ENCODE measurements at regions not wholly inside any gene's neighbourhood (a gene's known extent, or its start where the extent isn't known, plus 50 kb on each side); places are given as distances from the start of the nearest gene placed in this dataset.

DNA sequence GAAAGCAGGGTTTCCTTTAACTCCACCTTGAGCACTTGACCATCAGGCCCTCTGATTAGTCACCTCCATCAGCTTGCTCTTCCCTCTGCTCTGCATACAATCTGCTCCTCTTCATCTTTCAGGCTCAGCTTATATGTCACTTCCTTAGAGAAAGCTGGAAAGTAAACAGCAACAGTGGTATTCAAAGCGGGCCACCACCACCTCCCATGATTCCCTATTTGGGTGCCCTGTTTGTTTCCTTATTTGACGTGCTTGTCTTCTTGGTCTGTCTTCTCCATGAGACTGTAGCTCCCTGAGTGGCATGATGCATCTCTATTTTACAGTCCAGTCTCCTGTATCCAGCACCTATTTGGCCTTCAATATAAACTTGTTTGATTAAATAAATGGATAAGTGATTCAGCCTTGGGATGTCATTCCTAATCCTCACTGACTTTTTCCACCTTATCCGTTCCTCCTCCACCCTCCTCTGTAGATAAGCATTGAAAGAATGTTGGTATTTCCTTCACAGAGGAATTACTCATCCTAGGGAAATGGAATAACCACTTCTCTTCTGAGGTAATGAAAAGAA is 102.8 kb upstream of the SGK1 start:
- no peaks in the 10 kb centered on the region for H3K27me3 ChIP-seq (ENCODE audit: insufficient read depth, low read depth, severe bottlenecking)
- TF ChIP-seq CTCF (IDR thresholded peaks at IDR 0.05; ENCODE audit: low read depth, low read length), result no peak
- no peak overlapping the region for H3K27ac ChIP-seq
- no peaks in the 10 kb centered on the region for H3K9me3 ChIP-seq (ENCODE audit: severe bottlenecking)
- DNase-seq, result no peak
- no peak overlapping the region for H3K4me3 ChIP-seq (ENCODE audit: low read depth, low read length)
- no peaks in the 10 kb centered on the region for H3K36me3 ChIP-seq

DNA sequence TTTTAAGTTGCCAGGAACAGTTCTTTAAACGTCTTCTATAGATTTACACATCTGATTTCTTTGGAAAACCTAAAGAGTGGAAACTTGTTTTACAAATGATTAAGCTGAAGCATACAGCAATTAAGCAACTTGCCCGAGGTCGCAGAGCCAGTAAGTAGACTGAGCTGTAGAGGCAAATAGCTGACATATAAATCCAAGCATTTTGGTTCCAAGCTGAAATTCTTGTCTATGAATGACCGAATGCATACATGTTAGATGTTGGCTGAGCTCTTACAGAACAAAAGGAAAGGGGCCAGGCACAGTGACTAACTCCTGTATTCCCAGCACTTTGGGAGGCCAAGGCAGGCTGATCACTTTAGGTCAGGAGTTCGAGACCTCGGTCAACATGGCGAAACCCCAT is 101.8 kb upstream of the SGK1 start:
- no peaks in the 10 kb centered on the region for H3K36me3 ChIP-seq
- TF ChIP-seq CTCF (IDR thresholded peaks at IDR 0.05; ENCODE audit: low read depth, low read length), result no peak
- no peak overlapping the region for H3K27ac ChIP-seq
- no peaks in the 10 kb centered on the region for H3K27me3 ChIP-seq (ENCODE audit: insufficient read depth, low read depth, severe bottlenecking)
- no peak overlapping the region for H3K4me3 ChIP-seq (ENCODE audit: low read depth, low read length)
- no peak for DNase-seq
- H3K9me3 ChIP-seq (ENCODE audit: severe bottlenecking), result no peaks in the 10 kb centered on the region

DNA sequence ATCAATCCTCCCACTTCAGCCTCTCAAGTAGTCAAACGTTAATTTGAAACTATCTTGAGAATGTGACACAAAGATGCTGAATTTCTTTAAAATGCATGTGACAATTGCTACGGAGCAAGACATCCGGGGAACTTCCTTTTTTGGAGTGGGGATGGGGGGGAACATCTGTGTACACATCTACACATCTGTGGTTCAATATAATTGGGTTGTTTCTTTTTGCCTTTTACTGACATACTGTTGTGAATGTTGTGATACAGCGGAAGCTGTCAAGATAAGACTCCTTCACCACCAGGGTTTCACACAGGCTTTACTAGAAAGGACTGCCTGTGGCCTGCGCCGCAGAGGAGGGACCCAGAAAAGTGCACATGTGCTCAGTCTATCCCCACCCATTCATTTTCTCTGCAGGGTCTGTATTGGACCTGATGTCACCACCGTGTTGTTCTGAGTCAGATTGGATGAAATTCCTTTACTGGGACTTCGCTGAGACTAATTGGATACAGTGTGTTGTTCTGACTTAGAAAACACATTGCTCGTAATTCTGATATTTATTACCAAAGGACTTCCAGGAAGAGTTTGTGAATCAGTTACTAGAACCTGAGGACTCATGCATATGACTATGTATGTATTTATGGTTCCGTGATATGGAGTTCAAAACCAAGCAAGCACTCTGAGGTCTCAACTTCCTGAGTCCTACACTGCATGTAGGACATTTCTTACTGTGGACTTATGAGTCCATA is 98.7 kb upstream of the SGK1 start:
- no peak for TF ChIP-seq CTCF (IDR thresholded peaks at IDR 0.05; ENCODE audit: low read depth, low read length)
- DNase-seq, result no peak
- no peaks in the 10 kb centered on the region for H3K27me3 ChIP-seq (ENCODE audit: insufficient read depth, low read depth, severe bottlenecking)
- no peaks in the 10 kb centered on the region for H3K9me3 ChIP-seq (ENCODE audit: severe bottlenecking)
- H3K36me3 ChIP-seq, result no peaks in the 10 kb centered on the region
- H3K4me3 ChIP-seq (ENCODE audit: low read depth, low read length), result no peak overlapping the region
- H3K27ac ChIP-seq, result no peak overlapping the region

DNA sequence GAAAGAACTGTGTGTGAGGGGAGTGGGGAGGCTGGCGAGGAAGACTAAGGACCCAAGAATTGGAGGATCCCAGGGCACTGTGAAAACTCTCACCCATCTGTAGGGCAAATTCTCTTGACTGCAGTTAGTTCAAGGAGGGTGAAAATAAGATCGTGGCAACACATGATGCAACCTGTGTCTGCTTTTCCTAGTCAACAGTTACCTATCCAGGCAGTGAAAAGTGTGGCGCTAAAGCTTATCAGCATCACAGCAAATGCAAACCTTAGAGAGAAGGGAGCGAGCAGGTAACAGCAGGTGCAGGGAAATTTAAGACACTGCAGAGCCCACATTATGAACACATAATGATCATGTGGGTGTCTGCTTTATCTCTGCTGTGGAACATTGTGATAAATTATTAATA is 97.7 kb upstream of the SGK1 start:
- Histone ChIP-seq H3K4me3 (ENCODE audit: low read depth, low read length) (no peak overlapping the region), H3K27ac (no peak overlapping the region), H3K9me3 (ENCODE audit: severe bottlenecking) (no peaks in the 10 kb centered on the region), H3K27me3 (ENCODE audit: insufficient read depth, low read depth, severe bottlenecking) (no peaks in the 10 kb centered on the region), H3K36me3 (no peaks in the 10 kb centered on the region)
- TF ChIP-seq CTCF (IDR thresholded peaks at IDR 0.05; ENCODE audit: low read depth, low read length), result no peak
- no peak for DNase-seq

DNA sequence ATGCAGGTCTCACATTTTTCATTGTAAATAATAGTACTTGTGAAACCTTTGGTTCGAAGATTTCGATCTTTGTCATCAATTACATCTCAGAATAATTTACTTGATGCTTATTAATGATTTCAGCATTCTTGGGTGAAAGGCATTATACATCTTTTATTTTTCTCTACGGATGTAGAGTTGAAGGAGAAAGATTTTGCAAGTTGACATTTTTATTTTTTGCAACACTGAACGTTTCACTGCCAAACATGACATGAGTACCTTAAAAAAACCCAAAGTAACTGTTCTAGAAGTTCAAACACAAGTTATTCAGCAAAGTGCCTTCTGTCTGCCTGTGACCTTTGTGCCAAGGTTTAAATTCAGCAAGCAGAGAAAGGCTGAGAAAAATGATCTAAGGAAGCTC is 97.3 kb upstream of the SGK1 start:
- no peak for DNase-seq
- no peaks in the 10 kb centered on the region for H3K27me3 ChIP-seq (ENCODE audit: insufficient read depth, low read depth, severe bottlenecking)
- no peak for TF ChIP-seq CTCF (IDR thresholded peaks at IDR 0.05; ENCODE audit: low read depth, low read length)
- H3K36me3 ChIP-seq, result no peaks in the 10 kb centered on the region
- H3K27ac ChIP-seq, result no peak overlapping the region
- H3K4me3 ChIP-seq (ENCODE audit: low read depth, low read length), result no peak overlapping the region
- H3K9me3 ChIP-seq (ENCODE audit: severe bottlenecking), result no peaks in the 10 kb centered on the region

DNA sequence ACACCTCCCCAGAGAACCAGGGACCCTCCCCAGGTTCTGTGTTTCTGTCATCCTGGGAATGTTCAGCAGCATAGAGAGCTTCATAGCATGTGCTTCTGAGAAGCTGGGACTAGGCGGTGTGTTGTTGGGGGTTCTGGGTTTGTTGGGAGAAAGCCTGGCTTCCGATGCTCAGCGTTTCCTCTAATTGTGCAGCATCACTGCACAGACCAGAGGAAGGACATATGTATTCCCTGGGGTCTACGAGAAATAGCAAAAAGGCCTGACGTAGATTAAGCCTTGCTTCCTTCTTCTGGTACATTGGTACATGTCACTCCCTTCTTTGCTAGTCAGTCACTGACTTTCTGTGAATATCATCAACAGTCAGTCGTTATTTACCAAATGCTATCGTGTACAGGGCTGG is 96.9 kb upstream of the SGK1 start:
- TF ChIP-seq CTCF (IDR thresholded peaks at IDR 0.05; ENCODE audit: low read depth, low read length), result no peak
- Histone ChIP-seq H3K27me3 (ENCODE audit: insufficient read depth, low read depth, severe bottlenecking) (no peaks in the 10 kb centered on the region), H3K27ac (no peak overlapping the region), H3K36me3 (no peaks in the 10 kb centered on the region), H3K9me3 (ENCODE audit: severe bottlenecking) (no peaks in the 10 kb centered on the region), H3K4me3 (ENCODE audit: low read depth, low read length) (no peak overlapping the region)
- no peak for DNase-seq

Measured in WERI-Rb-1 (cell line).